Ovary (tissue), 3 donors: ENCODE measurements at regions not wholly inside any gene's neighbourhood (a gene's known extent, or its start where the extent isn't known, plus 50 kb on each side); places are given as distances from the start of the nearest gene placed in this dataset.

Experiments
- CTCF ChIP-seq, 3 donors: fragments of 450-650 bp in 2 of 3; fragments of 200-600 bp in 1 of 3; IDR thresholded peaks; one replicate each; pipeline versions ENCODE4 v1.5.1 to v1.8.0; 2016 to 2022; ENCODE audit warnings: antibody characterized with exemption in 3 of 3, mild to moderate bottlenecking in 1 of 3
- POLR2A ChIP-seq: fragments of 450-650 bp; IDR thresholded peaks from one replicate; pipeline ENCODE4 v1.6.1; 2017; ENCODE audit warnings: antibody characterized with exemption, mild to moderate bottlenecking, moderate library complexity
- donor health status: DM: no; HTN: no; CAD: no.

DNA sequence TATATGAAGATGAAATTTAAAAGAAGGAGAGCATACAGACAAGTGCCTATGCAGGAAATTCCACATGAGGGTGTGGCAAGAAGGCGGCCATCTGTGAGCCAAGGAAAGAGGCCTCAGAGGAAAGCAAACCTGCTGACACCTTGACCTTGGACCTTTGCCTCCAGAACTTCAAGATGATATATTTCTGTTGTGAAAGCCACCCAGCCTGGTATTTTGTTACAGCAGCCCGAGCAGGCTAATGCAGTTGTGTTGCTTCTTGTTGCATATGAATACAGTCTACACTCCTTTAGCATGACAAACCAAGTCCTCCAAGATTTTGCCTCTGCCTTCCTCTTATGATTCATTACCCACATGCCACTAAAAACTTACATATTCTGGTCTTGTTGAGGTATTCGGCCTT is 374.8 kb upstream of the TRIB2 start:
- TF ChIP-seq CTCF (IDR thresholded peaks at IDR 0.05) (no peak), POLR2A (no peak)
